KOPT-K1 (cell line): ENCODE measurements at regions not wholly inside any gene's neighbourhood (a gene's known extent, or its start where the extent isn't known, plus 50 kb on each side); places are given as distances from the start of the nearest gene placed in this dataset.

ENCODE experiments used
- H3K27ac ChIP-seq: fragments of 200-600 bp; sonication (generic); 2 replicates; pipeline ENCODE4 v1.5.1; 2016; ENCODE audit warnings: antibody characterized with exemption, mild to moderate bottlenecking, low read depth, low read length; ENCODE audit not compliant: poor library complexity, severe bottlenecking
- H3K36me3 ChIP-seq: fragments of 200-600 bp; sonication (generic); 2 replicates; pipeline ENCODE4 v1.5.1; 2017; ENCODE audit warnings: antibody characterized with exemption, mild to moderate bottlenecking, low read length, moderate library complexity; ENCODE audit not compliant: insufficient read depth
- H3K9me3 ChIP-seq: fragments of 200-600 bp; sonication (generic); 2 replicates; pipeline ENCODE4 v1.5.1; 2017; ENCODE audit warnings: antibody characterized with exemption, low read length, mild to moderate bottlenecking; ENCODE audit not compliant: insufficient read depth, poor library complexity, severe bottlenecking

- no peaks in the 10 kb centered on the region for H3K36me3 ChIP-seq
- no peaks in the 10 kb centered on the region for H3K9me3 ChIP-seq
- peak overlapping the region; percentile 67 for H3K27ac ChIP-seq
Observed at GRCh38 chr2:60054571-60055340, 498.7 kb downstream of the BCL11A start.

- Histone ChIP-seq H3K36me3 (no peaks in the 10 kb centered on the region), H3K27ac (peak overlapping the region; percentile 67), H3K9me3 (no peaks in the 10 kb centered on the region)
Observed at GRCh38 chr2:60053791-60054190, 499.7 kb downstream of the BCL11A start.

GRCh38 chr2:60052601-60053000 is 500.9 kb downstream of the BCL11A start:
- no peaks in the 10 kb centered on the region for H3K9me3 ChIP-seq
- H3K27ac ChIP-seq, result peak overlapping the region; percentile 67
- H3K36me3 ChIP-seq, result no peaks in the 10 kb centered on the region

GRCh38 chr2:60051991-60052390 is 501.5 kb downstream of the BCL11A start:
- H3K9me3 ChIP-seq, result no peaks in the 10 kb centered on the region
- H3K27ac ChIP-seq, result peak overlapping the region; percentile 67
- no peaks in the 10 kb centered on the region for H3K36me3 ChIP-seq

- H3K9me3 ChIP-seq, result no peaks in the 10 kb centered on the region
- no peaks in the 10 kb centered on the region for H3K36me3 ChIP-seq
- H3K27ac ChIP-seq, result no peak overlapping the region
Observed at GRCh38 chr2:60047944-60048525, 505.4 kb downstream of the BCL11A start.

- Histone ChIP-seq H3K27ac (no peak overlapping the region), H3K9me3 (no peaks in the 10 kb centered on the region), H3K36me3 (no peaks in the 10 kb centered on the region)
Observed at GRCh38 chr2:60047347-60047746, 506.1 kb downstream of the BCL11A start.

GRCh38 chr2:60046529-60046928 is 506.9 kb downstream of the BCL11A start:
- no peak overlapping the region for H3K27ac ChIP-seq
- no peaks in the 10 kb centered on the region for H3K36me3 ChIP-seq
- no peaks in the 10 kb centered on the region for H3K9me3 ChIP-seq

GRCh38 chr2:60045456-60045855 is 508.0 kb downstream of the BCL11A start:
- Histone ChIP-seq H3K27ac (no peak overlapping the region), H3K36me3 (no peaks in the 10 kb centered on the region)

GRCh38 chr2:60044484-60044883 is 509.0 kb downstream of the BCL11A start:
- no peak overlapping the region for H3K27ac ChIP-seq
- no peaks in the 10 kb centered on the region for H3K9me3 ChIP-seq
- no peaks in the 10 kb centered on the region for H3K36me3 ChIP-seq

More at GRCh38 chr2:60045456-60045855, 508.0 kb downstream of the BCL11A start:
- H3K9me3 ChIP-seq, result no peaks in the 10 kb centered on the region

GRCh38 chr2:60042023-60042422 is 511.4 kb downstream of the BCL11A start:
- no peak overlapping the region for H3K27ac ChIP-seq
- no peaks in the 10 kb centered on the region for H3K36me3 ChIP-seq
- H3K9me3 ChIP-seq, result peaks cover 5% of the 10 kb centered on the region

GRCh38 chr2:60033325-60033724 is 520.1 kb downstream of the BCL11A start:
- Histone ChIP-seq H3K9me3 (peaks cover 67% of the 10 kb centered on the region), H3K36me3 (no peaks in the 10 kb centered on the region; the same call in 1 of the 2 replicates), H3K27ac (no peak overlapping the region)

GRCh38 chr2:60029566-60029883 is 523.9 kb downstream of the BCL11A start:
- Histone ChIP-seq H3K27ac (peak overlapping the region; percentile 83), H3K36me3 (no peaks in the 10 kb centered on the region)

GRCh38 chr2:60028849-60029565 is 524.4 kb downstream of the BCL11A start:
- Histone ChIP-seq H3K27ac (peak overlapping the region; percentile 83), H3K36me3 (no peaks in the 10 kb centered on the region), H3K9me3 (peaks cover 32% of the 10 kb centered on the region)

More at GRCh38 chr2:60029566-60029883, 523.9 kb downstream of the BCL11A start:
- H3K9me3 ChIP-seq, result peaks cover 37% of the 10 kb centered on the region

- Histone ChIP-seq H3K27ac (peak overlapping the region; percentile 72), H3K36me3 (no peaks in the 10 kb centered on the region), H3K9me3 (peaks cover 16% of the 10 kb centered on the region)
Observed at GRCh38 chr2:60025496-60025895, 528.0 kb downstream of the BCL11A start.

- Histone ChIP-seq H3K36me3 (no peaks in the 10 kb centered on the region), H3K9me3 (peaks cover 32% of the 10 kb centered on the region), H3K27ac (peak overlapping the region; percentile 72)
Observed at GRCh38 chr2:60023256-60023985, 530.0 kb downstream of the BCL11A start.
